ENCODE measurements at regions not wholly inside any gene's neighbourhood (a gene's known extent, or its start where the extent isn't known, plus 50 kb on each side); places are given as distances from the start of the nearest gene placed in this dataset.
"Not testable (repeated sequence)": the region's sequence is repeated elsewhere in the genome, so short reads cannot be mapped to it uniquely, and the experiment has no call there.

DNA sequence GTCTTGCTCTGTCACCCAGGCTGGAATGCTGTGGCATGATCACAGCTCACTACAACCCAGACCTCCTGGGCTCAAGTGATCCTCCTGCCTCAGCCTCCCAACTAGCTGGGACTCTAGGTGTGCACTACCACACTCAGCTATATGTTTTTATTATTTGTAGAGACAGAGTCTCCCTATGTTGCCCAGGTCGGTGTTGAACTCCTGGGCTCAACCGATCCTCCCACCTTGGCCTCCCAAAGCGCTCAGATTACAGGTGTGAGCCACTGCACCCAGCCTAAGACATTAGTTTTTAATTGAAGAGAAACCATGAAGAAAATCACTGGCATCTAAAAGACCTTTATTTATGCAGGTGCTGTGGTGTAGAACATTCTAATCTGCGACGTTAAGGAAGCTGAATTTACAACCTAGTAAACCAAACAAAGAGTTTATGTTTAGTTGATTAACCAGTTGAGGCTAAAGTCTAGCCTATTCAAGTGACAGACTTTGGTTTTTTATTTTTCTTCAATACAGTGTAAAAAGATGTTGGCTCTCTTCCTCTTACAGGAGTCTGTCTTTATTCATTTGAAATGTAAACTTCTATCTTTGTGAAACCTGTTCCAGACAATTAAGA, 52.5 kb upstream of the NBL1 start:
- DNase-seq (ENCODE audit: low read depth in 2 of 2): no peak

DNA sequence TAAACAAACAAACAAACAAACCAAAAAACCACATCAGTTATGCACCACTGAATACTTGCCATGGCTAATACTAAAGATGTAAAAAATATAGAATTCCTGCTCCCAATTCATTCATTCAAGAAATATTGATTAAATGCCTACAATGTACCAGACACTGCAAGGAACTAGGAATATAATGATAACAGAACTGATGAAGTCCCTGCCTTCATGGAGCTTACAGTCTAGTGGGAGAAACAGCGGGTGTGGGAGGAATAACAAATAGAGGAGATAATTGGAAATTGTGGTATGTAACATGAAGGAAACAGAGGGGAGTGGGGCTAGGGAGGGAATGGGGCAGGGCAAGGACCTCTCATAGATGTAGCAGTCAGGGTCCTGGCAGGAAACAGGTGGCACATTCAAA, 58.6 kb upstream of the NBL1 start:
- DNase-seq (ENCODE audit: low read depth in 2 of 2): no peak

DNA sequence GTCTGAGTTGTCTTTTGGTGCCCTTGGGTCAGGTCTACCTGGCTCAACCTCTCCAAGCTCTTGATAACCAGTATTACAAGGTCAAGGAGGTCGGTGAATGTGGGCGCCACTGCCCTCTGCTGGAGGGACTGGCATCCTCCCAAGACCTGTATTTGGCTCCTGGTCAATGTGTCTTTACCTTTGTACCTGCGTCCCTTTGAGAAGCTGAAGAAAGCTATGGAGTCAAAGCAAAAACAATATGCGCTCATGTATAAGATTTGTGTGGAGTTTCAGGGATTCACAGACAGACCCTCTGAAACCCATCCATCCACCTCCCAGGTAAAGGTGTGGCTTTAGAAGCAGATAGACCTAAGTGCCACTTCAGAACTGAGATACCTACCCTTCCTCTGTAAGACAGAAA, 61.8 kb upstream of the NBL1 start:
- peak; percentile 62 to 63 for DNase-seq (ENCODE audit: low read depth in 2 of 2)

DNA sequence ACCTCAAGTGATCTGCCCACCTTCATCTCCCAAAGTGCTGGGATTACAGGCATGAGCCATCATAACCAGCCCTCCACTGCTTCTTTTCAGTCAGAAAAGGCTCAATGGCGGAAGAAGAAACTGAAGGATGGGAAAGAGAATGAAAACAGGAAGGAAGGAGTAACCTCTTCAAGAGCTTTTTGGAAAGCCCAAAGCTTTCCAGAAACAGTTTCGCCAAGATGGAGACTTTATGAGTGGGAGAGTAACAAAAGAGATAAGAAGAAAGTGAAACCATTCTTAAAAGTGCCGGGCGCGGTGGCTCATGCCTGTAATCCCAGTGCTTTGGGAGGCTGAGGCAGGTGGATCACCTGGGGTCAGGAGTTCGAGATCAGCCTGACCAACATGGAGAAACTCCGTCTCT, 62.7 kb upstream of the NBL1 start:
- DNase-seq (ENCODE audit: low read depth in 2 of 2): no peak

DNA sequence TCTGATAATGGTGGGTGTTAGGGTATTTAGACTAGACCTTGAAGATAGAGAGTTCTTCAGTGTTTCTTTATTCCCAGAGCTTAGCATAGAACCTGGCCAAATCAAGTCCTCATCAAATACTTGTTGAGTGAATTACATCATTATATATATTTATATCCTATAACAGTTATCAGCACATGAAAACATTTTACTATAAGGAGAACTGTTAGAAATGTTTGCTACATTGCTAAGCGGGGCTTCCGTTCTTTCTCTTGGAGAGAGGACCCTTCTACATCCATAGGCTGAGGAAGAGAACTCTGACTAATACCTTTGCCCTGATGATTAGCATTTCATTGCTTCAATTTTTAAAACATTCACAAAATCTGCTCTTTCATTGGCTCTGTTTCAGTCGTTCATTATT, 66.5 kb upstream of the NBL1 start:
- no peak for DNase-seq (ENCODE audit: low read depth in 2 of 2)

DNA sequence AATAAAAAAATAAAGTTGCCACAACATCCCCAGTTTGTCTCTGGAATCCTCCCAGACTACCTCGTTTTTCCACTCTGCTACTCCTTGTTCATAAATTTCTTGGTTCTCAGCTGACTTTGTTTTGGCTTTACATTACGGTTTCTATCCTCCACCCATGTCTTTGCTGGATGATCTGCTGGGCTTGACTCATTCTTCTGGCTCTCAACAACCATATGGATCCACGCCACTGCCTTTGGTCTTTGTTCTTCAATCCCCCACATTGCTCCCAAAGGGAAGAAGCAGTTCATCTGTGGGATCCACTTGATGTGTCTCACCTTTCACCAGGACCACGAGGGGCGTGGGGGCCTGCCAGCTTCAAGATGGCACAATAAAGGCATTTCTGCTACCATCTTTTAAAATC, 67.1 kb upstream of the NBL1 start:
- DNase-seq (ENCODE audit: low read depth in 2 of 2): no peak

DNA sequence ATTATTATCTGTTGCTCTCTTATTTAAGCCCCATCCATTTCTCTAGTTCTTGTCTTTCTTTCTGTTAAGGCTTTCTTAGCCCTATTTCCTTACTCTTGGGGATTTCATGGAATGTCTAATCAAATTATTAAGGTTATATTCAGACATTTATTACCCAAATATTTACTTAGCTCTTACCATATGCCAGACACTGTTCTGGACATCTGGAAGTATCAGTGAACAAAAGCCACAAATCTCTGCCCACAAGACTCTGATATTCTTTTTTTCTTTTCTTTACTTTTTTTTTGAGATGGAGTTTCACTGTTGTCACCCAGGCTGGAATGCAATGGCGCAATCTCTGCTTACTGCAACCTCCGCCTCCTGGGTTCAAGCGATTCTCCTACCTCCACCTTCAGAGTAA, 74.3 kb upstream of the NBL1 start:
- no peak for DNase-seq (ENCODE audit: low read depth in 2 of 2)

DNA sequence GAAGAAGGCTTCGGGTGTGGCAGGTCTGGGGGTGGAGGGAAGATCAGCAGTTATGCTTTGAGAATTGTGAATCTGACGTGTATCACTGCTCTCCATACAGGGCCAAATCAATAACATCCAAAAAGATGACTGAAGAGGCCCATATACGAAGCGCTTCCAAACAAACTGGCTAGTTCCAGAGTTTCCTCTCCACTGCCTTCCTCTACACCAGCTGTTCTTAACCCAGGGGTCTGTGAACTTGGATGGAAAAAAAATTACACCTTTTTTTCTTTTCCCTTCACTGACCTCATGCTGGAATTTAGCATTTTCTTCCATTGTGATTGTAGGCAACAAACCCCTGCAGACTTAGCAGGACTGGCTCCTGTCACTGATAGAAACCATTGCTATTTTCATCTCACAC, 77.1 kb upstream of the NBL1 start:
- DNase-seq (ENCODE audit: low read depth in 2 of 2): no peak

DNA sequence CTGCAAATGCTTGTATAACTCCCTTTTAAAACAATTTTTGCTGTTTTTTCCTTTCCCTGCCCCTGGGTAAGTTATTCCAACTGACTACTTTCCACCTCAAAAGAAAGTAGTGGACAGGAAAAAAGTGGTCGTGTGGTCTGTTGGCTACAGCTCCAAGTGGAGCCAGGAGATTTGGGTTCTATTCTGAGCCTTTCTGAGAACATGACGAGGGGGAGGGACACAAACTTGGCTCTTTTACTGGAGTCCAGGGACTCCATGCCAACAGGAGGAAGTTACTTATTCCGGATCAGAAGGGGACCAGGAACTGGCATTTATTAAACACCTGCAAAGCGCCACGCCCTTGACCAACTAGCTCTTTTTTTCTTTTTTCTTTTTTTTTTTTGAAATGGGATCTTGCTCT, 79.0 kb upstream of the CAPZB start:
- DNase-seq (ENCODE audit: low read depth in 2 of 2): no peak

DNA sequence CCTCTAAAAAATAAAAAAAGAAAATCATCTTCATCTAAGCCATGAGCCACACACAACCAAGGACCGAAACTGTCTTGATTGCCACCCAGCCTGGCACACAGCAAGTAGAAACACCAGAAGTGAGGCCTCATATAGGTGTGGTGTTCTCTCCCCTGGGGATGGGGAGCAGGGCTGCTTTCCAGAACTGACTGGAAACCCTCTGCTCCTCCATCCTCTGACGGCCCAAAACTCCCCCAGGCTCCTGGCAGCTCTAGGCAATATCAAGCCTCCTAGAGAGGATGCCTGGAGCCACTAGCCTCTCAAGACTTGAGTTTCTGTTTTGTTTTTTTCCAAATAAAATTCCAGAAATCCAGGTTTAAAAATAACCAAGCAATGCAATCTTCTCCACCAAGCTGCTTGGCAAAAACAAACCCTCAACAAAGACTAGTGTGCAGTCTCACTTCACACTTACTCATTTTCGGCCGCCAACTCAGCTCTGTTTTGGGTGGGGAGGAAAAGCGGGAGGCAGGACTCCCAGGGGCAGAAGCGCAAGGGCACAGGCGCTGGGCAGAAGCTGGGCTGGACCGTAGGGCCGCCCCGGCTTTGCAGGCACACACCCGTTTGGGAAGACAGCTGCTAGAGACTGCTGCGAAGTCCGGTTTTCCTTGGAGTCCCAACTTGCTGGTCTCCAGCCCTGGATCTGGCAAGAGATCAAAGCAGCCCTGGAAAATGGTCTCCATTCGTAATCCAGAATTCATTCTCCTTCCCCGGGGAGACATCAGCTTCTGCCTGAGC, 78.2 kb upstream of the CAPZB start:
- no peak for DNase-seq (ENCODE audit: low read depth in 2 of 2)

DNA sequence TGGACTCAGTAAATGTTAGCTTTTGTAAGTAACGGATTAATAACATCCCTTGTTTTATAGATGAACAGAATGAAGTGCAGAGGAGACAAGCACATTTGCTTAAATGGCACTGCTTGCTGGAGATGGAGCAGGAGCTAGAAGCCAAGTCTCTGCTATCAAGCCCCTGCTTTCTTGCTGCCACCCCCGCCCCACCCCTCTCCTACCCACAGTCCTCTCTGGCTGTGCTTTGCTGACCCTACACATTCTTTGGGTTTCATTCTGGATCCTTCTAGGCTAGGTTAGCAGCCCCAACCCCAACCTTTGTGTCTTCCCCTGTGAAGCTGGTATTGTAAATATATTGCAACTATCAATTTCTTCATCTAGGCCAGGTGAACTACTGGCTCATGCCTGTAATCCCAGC, 77.5 kb upstream of the CAPZB start:
- no peak for DNase-seq (ENCODE audit: low read depth in 2 of 2)

DNA sequence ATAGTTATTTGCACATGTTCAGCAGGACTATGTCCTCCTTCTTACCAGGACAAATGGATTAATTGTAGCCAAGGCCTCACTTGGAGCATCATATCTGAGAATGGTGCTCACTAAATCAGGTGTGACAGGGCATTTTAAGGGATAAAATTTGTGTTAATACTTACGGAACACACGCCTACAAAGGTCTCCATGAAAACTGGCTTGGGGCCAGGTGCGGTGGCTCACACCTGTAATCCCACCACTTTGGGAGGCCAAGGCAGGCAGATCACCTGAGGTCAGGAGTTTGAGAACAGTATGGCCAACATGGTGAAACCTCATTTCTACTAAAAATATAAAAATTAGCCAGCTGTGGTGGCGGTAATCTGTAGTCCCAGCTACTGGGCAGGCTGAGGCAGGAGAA, 75.1 kb upstream of the CAPZB start:
- no peak for DNase-seq (ENCODE audit: low read depth in 2 of 2)

DNA sequence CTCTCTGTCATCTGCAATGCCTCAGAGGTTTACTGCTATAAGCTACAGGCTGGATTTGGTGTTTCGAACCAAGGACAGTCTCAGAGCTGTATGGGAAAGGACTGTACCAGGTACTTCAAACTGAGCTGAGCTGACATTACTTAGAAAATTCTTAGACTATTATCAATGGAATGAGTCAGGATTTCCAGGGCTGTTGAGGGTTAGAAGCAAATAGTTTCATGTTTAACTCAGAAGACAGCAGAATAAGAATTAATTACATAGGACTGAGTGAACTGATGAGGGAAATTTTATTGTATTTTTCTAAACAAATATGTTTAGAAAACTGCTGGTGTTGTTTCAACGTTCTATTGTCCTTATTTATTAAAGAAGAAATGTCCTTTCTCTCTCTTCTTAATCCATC, 74.3 kb upstream of the CAPZB start:
- DNase-seq (ENCODE audit: low read depth in 2 of 2): no peak

DNA sequence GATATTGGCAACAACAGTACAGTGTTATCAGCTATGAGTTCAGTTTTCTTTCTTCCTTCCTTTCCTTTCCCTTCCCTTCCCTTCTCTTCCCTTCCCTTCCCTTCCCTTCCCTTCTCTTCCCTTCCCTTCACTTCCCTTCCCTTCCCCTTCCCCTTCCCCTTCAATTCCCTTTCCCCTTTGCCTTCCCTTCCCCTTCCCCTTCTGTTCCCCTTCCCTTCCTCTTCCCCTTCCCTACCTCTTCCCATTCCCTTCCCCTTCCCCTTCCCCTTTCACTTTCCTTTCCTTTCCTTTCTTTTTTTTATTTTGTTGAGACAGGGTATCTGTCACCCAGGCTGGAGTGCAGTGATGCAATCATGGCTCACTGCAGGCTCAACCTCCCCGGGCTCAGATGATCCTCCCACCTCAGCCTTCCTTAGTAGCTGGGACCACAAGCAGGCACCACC, 72.3 kb upstream of the CAPZB start:
- no peak for DNase-seq (ENCODE audit: low read depth in 2 of 2)

DNA sequence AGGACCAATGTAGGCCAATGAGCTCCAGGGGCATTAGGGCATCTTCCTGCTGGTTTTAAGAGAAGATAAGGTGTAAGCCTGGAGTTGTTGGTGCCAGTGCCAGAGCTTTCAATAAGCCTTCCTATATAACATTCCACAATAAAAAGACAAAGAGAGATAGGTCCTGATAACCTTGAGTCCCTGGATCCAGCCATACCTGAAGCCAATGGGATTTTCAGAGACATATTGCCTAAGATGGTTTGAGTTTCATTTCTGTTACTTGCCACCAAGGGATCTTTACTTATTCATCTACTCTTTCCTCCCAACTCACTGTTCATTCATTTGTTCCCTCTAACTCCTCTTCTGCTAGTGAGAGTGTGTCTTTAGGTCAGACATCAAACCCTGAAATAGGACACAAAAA, 68.8 kb upstream of the CAPZB start:
- no peak for DNase-seq (ENCODE audit: low read depth in 2 of 2)

DNA sequence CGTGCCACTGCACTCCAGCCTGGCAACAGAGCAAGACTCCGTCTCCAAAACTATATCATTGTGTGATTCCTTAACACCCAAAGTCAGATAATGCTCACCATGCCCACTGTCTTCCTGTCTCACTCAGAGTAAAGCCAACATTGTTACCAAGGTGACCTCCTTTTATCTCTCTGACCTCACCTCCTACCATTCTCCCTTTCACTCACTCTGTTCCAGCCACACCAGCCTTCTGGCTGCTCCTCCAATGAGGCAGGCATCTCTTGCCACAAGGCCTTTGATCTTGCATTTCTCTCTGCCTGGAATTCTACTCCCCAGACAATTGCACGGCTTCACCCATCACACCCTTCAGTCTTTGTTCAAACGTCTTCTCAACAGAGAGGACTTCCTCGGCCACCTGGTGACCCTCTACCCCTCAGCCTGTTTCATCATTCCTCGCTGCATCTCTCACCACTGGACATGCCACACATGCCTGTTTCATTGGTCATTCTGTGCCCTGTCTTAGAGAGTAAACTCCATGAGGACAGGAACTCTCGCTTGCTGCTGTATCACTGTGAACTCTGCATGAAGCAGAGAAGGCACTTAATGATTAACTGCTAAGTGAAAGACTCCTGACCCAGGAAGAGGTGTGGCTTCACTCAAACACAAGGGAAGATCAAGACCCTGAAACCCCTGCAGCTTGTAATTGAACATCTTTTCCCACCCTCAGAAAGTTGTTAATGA, 67.1 kb upstream of the CAPZB start:
- no peak for DNase-seq (ENCODE audit: low read depth in 2 of 2)

DNA sequence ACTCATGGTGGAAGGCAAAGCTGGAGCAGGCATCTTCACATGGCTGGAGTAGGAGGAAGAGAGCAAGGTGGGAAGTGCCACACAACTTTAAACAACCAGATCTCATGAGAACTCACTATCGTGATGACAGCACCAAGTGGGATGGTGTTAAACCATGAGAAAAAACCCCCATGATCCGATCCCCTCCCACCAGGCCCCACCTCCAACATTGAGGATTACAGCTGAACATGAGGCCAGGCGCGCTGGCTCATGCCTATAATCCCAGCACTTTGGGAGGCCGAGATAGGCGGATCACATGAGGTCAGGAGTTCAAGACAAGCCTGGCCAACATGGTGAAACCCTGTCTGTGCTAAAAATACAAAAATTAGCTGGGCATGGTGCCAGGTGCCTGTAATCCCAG, 66.5 kb upstream of the CAPZB start:
- DNase-seq (ENCODE audit: low read depth in 2 of 2): not testable (repeated sequence)

DNA sequence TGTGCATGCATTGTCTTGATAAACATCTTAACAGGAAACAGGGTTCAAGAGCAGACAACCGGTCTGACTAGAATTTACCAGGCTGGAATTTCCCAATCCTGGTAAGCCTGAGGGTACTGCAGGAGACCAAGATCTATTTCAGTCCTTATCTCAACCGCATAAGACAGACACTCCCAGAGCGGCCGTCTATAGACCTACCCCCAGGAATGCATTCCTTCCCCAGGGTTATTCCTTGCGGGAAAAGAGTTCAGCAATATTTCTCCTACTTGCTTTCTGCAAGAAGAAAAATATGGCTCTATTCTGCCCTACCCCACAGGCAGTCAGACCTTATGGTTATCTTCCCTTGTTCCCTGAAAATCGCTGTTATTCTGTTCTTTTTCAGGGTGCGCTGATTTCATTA, 65.1 kb upstream of the CAPZB start:
- DNase-seq (ENCODE audit: low read depth in 2 of 2): not testable (repeated sequence)

DNA sequence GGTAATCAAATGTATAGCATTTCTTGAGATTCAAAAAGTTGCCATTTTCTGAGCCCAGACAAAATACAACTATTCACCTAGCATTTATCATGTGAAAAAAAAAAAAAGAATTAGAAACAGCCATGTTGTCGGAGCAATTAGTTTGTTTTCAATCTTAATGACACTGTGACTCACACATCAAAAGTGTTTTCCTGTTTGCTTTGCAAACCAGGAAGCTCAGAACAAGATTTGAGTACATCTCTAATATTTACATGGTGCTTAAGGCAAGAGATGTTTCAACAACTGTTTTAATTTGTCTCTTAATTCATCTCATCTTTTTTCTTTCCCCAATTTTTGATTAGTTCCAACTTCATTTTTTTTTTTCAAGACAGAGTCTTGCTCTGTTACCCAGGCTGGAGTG, 62.5 kb upstream of the CAPZB start:
- DNase-seq (ENCODE audit: low read depth in 2 of 2): no peak

DNA sequence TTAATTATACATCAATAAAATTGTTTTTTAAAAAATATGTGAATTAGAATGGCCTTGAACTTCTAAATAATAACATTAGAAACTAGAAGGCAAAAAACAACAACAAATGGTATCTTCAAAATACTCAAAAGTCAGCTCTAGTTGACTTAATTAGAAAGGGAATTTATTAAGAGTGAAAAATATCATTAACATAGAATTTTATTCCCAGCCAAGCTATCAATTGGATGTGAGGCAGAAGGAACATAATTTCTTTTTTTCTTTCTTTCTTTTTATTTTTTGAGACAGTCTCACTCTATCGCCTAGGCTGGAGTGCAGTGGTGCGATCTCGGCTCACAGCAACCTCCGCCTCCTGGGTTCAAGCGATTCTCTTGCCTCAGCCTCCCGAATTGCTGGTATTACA, 51.2 kb upstream of the CAPZB start:
- DNase-seq (ENCODE audit: low read depth in 2 of 2): no peak

DNA sequence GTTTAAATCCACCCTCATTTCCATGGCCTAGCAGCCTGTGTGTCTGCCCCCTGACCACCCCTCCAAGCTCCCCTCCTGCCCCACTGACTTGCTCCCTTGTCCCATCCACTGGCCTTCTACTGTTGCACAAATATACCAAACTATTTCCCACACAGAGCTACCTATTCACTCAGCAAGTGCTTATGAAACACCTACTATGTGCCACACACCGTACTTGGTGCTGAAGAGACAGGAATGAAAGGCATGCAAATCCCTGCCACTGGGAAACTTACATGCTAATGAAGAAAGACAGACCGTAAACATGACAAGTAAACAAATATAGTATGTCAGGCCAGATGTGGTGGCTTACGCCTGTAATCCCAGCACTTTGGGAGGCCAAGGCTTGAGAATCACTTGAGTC, 49.9 kb upstream of the CAPZB start:
- DNase-seq (ENCODE audit: low read depth in 2 of 2): no peak

All from stimulated activated CD8-positive, alpha-beta memory T cell treated with anti-CD3 and anti-CD28 coated beads, Interleukin-7, amount 100 ng/mL, for 4 hours (primary cell).